Fibroblast of skin of right quadriceps (primary cell): ENCODE measurements at regions not wholly inside any gene's neighbourhood (a gene's known extent, or its start where the extent isn't known, plus 50 kb on each side); places are given as distances from the start of the nearest gene placed in this dataset.

Source experiments
- DNase-seq: peaks from one replicate; pipeline ENCODE4 v3.0.0-alpha.2; 2013

DNA sequence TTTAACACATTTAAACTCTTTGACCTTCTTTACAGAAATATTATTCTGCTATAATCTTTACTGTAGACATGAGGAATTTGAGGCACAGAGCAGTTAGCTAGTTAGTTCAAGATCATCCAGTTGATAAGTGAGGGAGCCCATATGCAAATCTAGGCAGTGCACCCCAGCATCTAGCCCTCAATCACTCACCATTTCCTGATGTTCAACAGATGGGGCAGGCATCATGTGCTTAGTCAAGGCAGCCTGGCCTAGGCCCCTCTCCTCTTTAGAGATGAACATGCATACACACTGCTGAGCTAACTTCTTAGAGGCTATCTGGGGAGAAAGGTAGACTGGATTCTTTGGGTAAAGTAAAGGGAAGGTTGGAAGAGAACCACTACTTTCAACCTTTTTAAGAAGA lies 206.8 kb upstream of the SLC24A2 start:
- no peak for DNase-seq

GRCh38 chr9:19994296-19994695 lies 205.5 kb upstream of the SLC24A2 start:
- peak; percentile 39 for DNase-seq

GRCh38 chr9:19992556-19992955 lies 203.7 kb upstream of the SLC24A2 start:
- DNase-seq, result peak; percentile 86

GRCh38 chr9:19989213-19989612 lies 200.4 kb upstream of the SLC24A2 start:
- DNase-seq, result no peak

- no peak for DNase-seq
Observed at GRCh38 chr9:19988281-19988680, 199.4 kb upstream of the SLC24A2 start.

GRCh38 chr9:19985081-19985480 lies 196.2 kb upstream of the SLC24A2 start:
- DNase-seq, result no peak

DNA sequence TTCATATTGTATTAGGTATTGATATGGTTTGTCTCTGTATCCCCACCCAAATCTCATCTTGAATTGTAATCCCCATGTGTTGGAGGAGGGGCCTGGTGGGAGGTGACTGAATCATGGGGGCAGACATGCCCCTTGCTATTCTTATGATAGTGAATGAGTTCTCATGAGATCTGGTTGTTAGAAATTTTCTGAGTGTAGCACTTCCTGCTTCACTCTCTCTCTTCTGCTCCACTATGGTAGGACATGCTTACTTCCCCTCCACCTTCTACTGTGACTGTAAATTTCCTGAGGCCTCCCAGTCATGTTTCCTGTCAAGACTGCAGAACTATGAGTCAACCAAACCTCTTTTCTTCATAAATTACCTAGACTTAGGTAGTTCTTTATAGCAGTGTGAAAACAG lies 187.4 kb upstream of the SLC24A2 start:
- no peak for DNase-seq

DNA sequence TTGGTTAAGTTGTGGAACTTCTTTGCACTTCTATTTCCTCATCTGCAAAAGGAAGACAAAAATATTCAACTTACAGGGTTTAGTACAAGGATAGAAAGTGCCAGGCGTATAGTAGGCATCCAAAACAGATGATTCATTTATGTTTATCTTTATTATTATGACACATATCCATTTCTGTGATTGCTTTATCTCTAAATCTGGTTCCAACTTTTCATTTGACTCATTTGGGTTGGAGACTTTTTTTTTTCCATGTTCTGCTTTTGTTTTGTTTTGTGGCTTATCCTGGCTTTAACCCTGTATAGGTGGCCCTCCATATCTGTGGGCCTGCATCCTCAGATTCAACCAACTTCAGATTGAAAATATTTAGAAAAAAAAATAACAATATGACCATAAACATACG lies 186.7 kb upstream of the SLC24A2 start:
- no peak for DNase-seq

GRCh38 chr9:19969721-19970120 lies 180.9 kb upstream of the SLC24A2 start:
- DNase-seq, result peak; percentile 51

DNA sequence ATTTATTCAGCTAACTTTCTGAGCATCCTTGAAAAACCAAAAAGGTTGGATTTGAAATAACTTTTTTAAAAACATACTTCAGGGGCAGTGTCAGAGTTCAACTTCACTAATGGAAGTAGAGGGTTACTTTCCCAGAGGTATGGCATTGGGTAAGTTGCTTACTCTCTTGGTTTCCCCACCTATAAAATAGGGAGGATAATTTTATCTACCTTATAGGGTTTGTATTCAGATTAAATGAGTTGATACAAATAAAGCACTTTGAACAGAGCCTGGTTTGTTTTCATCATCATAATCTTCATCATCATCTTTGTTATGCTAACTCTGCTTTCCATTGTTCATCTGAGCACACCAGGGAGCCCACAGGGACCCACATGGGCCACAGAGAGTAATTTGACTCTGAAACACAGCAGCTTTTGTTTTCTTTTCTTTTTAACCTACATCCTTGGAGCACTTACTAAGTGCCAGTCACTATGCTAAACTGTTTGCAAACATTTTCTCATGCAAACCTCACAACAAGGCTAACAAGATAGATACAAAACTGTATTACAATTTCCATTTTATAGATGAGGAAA lies 179.1 kb upstream of the SLC24A2 start:
- no peak for DNase-seq

- DNase-seq, result no peak
Observed at GRCh38 chr9:19967216-19967887, 178.5 kb upstream of the SLC24A2 start.

- peak; percentile 67 for DNase-seq
Observed at GRCh38 chr9:19965336-19965735, 176.5 kb upstream of the SLC24A2 start.

DNA sequence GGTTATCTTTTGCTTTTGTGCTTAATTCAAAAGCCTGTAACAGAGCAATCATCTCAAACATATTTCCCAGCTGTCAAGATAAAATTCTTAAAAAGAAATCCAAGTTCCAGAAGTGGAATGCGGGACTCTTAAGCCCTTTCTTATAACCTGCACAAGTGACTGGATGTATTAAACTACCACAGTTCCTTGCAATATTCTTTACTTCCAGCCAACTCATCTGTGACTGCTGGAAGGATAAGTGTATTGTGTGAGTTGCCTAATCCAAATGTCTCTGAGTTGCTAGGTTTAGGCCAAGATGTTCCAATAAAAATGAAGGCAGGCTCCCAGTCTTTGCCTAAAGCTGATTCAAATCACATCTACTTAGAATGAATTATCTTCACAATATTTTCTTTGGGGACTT lies 159.2 kb upstream of the SLC24A2 start:
- DNase-seq, result no peak

- no peak for DNase-seq
Observed at GRCh38 chr9:19946441-19947109, 157.7 kb upstream of the SLC24A2 start.

- no peak for DNase-seq
Observed at GRCh38 chr9:19941874-19942273, 153.0 kb upstream of the SLC24A2 start.

GRCh38 chr9:19940811-19941535 lies 152.1 kb upstream of the SLC24A2 start:
- no peak for DNase-seq

DNA sequence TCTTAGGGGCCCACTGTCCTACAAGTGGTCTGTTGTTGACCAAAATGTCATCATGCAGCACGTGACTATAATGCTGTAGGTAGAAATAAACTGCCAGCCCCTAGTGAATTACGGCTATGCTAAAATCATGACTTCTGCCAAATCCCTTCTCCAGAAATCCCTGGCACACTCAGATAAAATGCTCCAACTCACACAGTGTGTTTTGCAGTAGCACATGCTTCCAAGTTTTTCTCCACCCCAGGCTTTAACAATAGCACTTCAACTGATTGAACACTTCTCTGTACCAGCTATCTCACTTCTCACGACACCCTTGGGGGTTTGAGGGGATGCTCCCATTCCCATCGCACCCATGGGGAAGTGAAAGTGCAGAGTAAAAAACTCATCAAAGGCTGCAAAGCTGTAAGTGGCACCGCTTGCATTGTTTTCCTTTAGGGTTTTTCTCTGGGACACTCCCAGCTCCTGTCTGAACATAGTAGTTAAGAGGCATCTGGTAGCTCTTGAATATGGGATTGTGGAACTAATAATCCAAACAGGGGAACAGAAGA lies 151.0 kb upstream of the SLC24A2 start:
- DNase-seq, result no peak

DNA sequence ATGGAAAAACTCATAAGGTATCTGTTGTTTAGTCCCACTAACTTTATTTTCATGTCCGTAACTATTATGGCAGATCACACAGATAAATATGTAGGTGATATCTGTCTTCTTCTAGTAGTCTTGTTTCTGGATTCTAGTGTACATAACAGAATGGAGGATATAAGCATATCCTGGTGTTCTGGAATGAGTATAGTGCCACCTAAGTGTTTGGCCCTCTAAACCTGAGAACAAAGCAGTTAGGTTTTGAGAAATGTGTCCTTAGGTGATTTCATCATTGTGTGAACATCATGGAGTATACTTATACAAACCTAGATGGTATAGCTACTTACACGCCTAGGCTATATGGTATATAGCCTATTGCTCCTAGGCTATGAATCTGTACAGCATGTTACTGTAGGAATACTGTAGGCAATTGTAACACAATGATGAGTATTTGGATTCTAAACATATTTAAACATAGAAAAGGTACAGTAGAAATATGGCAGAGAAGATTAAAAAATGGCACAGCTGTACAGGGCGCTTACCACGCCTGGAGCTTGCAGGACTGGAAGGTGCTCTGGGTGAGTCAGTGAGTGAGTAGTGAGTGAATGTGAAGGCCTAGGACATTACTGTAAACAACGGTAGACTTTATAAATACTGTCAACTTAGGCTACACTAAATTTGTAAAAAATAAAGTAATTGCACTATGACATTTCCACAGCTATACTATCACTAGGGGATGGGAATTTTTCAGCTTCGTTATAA lies 150.3 kb upstream of the SLC24A2 start:
- DNase-seq, result no peak

- no peak for DNase-seq
Observed at GRCh38 chr9:19937121-19937520, 148.3 kb upstream of the SLC24A2 start.

GRCh38 chr9:19936598-19936997 lies 147.8 kb upstream of the SLC24A2 start:
- no peak for DNase-seq

DNA sequence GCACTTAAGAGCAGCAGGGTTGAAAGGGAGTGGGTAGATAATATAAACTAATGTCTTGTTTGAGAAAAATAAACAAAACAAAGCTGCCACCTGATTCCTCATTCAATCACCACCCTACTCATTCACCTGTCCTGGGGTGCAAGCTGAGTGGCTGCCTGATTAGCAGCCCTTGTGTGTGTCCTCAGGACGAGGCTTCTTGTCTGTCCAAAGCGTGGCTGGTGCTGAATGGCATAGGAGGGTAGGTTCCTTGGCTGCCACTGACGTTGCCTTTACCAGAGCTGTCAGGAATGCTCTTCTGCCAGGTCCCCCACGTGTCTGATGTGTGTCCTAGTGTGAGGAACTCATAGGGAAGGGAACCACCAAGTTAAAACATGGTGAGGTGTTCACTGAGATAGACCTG lies 146.6 kb upstream of the SLC24A2 start:
- no peak for DNase-seq

- DNase-seq, result peak; percentile 39
Observed at GRCh38 chr9:19934301-19934871, 145.5 kb upstream of the SLC24A2 start.
